AG04449 (cell line): ENCODE measurements at regions not wholly inside any gene's neighbourhood (a gene's known extent, or its start where the extent isn't known, plus 50 kb on each side); places are given as distances from the start of the nearest gene placed in this dataset.

Experiments
- CTCF ChIA-PET: fragments of 350-600 bp; formaldehyde crosslinking; extraction: SDS; loops from one replicate; lab custom pipeline; 2021; ENCODE audit warnings: antibody characterized with exemption; lab: Yijun Ruan, JAX
- POLR2A ChIA-PET: fragments of 400-600, 350-600 bp; formaldehyde crosslinking; extraction: SDS; loops from one replicate; lab custom pipeline; 2020; ENCODE audit warnings: antibody characterized with exemption, inconsistent platforms; lab: Yijun Ruan, JAX
- DNase-seq: peaks from one replicate; pipeline ENCODE4 v3.0.0-alpha.2; 2010; ENCODE audit warnings: low read depth, low spot score
- H3K4me3 ChIP-seq: 2 replicates; pipeline ENCODE4 v1.5.1; 2011; ENCODE audit warnings: low read depth, mild to moderate bottlenecking, control low read depth, low read length
- TF ChIP-seq, protein P1 (sequence below): IDR thresholded peaks from one replicate; pipeline ENCODE4 v1.5.1; 2011; ENCODE audit warnings: mild to moderate bottlenecking, moderate library complexity, low read length, control low read depth, inconsistent platforms; ENCODE audit not compliant: insufficient read depth; ENCODE audit errors: missing control alignments

DNA sequence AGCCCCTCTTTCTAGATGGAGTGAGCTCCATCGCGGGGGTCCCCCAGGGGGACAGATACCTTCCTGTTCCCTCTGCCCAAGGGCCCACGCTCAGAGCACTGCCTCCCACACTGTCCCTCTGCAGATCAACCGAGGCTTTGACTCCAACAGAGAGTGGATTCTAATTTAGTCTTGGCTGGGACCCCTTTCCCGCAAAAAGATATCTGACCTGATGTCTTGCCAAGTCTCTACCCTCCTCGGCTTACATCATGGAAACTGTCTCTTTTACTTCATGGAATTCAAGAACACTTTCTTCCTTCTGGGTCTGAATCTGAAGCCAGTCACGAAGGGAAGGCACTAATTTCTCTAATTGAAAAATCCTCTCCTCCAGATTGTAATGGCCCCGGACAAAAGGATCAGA lies 278.0 kb downstream of the BMP7 start:
- no peak overlapping the region for H3K4me3 ChIP-seq
- CTCF ChIA-PET: interaction anchor here (1.2 kb wide), 1 partner anchor 8 kb away, joined by 3 read pairs; no protein-coding TSS in a partner anchor
- DNase-seq: no peak
- POLR2A ChIA-PET: no interaction called here
- TF ChIP-seq, protein P1, sequence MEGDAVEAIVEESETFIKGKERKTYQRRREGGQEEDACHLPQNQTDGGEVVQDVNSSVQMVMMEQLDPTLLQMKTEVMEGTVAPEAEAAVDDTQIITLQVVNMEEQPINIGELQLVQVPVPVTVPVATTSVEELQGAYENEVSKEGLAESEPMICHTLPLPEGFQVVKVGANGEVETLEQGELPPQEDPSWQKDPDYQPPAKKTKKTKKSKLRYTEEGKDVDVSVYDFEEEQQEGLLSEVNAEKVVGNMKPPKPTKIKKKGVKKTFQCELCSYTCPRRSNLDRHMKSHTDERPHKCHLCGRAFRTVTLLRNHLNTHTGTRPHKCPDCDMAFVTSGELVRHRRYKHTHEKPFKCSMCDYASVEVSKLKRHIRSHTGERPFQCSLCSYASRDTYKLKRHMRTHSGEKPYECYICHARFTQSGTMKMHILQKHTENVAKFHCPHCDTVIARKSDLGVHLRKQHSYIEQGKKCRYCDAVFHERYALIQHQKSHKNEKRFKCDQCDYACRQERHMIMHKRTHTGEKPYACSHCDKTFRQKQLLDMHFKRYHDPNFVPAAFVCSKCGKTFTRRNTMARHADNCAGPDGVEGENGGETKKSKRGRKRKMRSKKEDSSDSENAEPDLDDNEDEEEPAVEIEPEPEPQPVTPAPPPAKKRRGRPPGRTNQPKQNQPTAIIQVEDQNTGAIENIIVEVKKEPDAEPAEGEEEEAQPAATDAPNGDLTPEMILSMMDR: no peak

DNA sequence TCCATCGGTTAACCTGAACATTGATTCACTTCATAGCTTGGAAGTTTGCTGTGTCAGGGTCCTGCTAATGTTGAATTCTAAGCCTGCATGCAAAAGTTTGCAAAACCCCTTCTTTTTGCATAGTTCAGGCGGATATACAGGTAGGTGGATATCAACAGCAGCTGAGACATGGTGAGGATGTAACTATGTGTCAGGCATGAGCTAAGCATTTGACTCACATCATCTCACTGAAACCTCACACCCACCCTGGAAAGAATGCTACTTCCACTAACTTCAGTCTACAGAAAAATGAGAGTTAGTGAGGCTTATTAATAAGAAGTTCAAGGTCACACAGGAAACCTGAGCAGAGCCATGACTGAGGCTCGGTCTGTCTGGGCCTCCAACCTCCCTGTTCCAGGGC lies 276.9 kb downstream of the BMP7 start:
- POLR2A ChIA-PET: no interaction called here
- no peak overlapping the region for H3K4me3 ChIP-seq
- TF ChIP-seq, protein P1: no peak
- no peak for DNase-seq
- CTCF ChIA-PET: interaction anchor here (1.7 kb wide), 1 partner anchor 14 kb away, joined by 5 read pairs; no protein-coding TSS in a partner anchor

DNA sequence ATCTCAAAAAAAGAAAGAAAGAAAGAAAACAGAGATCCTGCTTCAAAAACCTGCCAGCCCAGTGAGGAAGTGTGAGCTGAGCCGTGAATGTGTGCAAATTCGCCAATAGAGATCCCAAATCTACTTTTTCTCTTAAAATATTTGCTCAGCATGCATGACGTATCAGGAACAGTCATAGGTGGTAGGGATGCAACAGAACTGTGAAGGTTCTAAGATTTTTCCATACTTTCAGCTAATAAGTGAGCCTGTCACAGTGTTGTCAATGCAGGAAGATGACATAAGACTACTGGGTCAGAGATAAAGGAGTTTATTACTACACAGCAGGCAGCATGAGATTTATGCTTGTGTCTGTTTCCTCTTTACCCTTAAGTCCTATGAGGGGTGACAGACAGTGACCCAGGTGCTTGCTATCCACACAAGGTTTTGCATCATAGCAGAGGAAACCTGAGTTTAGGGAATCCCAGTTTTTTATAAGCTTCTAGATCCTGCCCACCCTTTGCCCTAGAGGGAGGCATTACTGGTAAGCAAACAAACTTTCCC lies 273.4 kb downstream of the BMP7 start:
- POLR2A ChIA-PET: no interaction called here
- CTCF ChIA-PET: interaction anchor here (1.6 to 1.7 kb wide), 2 partner anchors 16 to 19 kb away, joined by 5 to 6 read pairs; no protein-coding TSS in a partner anchor
- TF ChIP-seq, protein P1: no peak
- H3K4me3 ChIP-seq: no peak overlapping the region
- DNase-seq: no peak

DNA sequence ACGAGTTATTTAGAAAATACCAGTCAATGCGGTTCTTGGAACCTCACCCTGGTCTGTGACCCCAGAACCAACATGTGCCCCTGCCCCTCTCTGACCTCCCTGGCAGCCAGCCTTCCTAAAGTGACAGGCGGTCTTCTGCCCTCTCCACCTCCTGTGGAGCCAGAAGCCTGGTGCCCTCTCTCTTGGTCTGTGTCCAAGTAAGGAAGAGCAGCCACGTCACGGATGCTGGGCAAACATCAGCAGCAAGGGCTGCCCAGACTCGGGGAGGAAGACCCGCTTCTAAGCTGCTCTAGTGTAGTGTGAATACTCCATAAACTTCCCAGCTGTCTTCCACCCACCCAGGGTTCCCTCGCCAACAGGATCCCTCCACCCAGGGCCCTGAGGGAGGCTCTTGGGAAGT lies 272.4 kb downstream of the BMP7 start:
- CTCF ChIA-PET: interaction anchor here (0.8 to 2.7 kb wide), 5 partner anchors 15 to 444 kb away, joined by 3 to 33 read pairs (median 5); no protein-coding TSS in a partner anchor
- no peak for DNase-seq
- no peak overlapping the region for H3K4me3 ChIP-seq
- POLR2A ChIA-PET: no interaction called here
- TF ChIP-seq, protein P1: no peak

DNA sequence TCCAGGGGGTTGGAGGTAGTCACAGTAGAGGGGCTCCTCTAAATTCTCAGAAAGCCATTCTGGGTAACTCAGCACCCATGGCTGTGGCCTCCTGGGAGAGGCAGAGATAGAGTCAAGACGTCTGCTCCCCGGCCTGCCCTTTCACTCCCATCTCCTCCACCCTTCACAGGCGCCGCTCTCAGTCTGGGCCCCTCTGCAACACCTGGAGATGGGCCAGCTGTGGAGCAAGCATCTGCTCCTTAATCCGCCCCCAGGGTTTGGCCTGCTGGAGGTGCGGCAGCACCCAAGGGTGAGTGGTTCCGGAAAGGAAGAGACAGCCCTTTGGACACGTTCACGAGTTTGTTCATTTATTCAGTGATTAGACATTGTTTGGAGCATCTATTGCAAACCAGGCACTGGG lies 271.3 kb downstream of the BMP7 start:
- POLR2A ChIA-PET: no interaction called here
- CTCF ChIA-PET: interaction anchor here (0.6 to 2.7 kb wide), 8 partner anchors 9 to 445 kb away, joined by 3 to 33 read pairs (median 3); partner anchors contain the start of gene TFAP2C

DNA sequence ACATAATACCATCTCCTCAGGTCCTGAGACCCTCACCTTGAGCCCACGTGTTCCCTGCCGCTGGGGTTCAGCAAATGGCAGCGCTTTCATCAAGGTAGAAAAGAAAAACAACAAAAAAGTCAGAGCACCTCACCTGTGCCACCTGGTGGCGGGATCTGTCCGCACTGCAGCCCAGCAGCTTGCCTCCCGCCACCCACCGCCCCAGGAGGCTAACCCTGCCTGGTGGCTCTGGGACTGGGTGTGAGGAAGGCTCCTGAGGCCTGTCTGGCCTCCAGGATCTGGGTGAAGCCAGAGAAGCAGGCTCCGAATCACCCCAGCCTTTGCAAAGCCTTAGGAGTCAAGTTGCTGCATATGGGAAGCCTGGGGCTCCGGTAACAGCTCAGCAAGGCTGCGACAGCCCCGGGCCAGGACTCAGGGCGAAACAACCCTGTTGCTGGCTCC lies 270.8 kb downstream of the BMP7 start:
- DNase-seq: no peak
- H3K4me3 ChIP-seq: no peak overlapping the region
- POLR2A ChIA-PET: no interaction called here
- CTCF ChIA-PET: interaction anchor here (0.6 to 2.7 kb wide), 10 partner anchors 9 to 445 kb away, joined by 3 to 33 read pairs (median 3); partner anchors contain the start of gene TFAP2C
- TF ChIP-seq, protein P1: peak; percentile 57

More for the DNA sequence above, 271.3 kb downstream of the BMP7 start:
- H3K4me3 ChIP-seq: no peak overlapping the region
- TF ChIP-seq, protein P1: no peak
- no peak for DNase-seq
